ENCODE measurements at regions not wholly inside any gene's neighbourhood (a gene's known extent, or its start where the extent isn't known, plus 50 kb on each side); places are given as distances from the start of the nearest gene placed in this dataset.

- Histone ChIP-seq H3K36me3 (ENCODE audit: insufficient read depth, low read length) (no peaks in the 10 kb centered on the region), H3K4me1 (ENCODE audit: insufficient read depth, low read length, poor library complexity, severe bottlenecking) (no peaks in the 10 kb centered on the region), H3K79me2 (ENCODE audit: insufficient read depth, low read depth, low read length) (no peaks in the 10 kb centered on the region), H3K9me3 (ENCODE audit: low read length) (no peaks in the 10 kb centered on the region), H3K27ac (ENCODE audit: low read depth, low read length, poor library complexity, severe bottlenecking) (no peak overlapping the region), H3K9me2 (ENCODE audit: insufficient read depth, low read length) (no peaks in the 10 kb centered on the region), H4K20me1 (ENCODE audit: insufficient read depth, low read length) (no peaks in the 10 kb centered on the region), H3K4me2 (ENCODE audit: low read length) (no peak overlapping the region), H2AFZ (ENCODE audit: low read length) (no peak overlapping the region), H3K4me3 (ENCODE audit: low read depth, low read length, poor library complexity, severe bottlenecking) (no peak overlapping the region)
- BruUV-seq (replicated peaks), result no TSS peak
- CTCF ChIA-PET (ENCODE audit: unreplicated experiment), result no interaction called here
- TF ChIP-seq EZH2phosphoT487 (IDR thresholded peaks at IDR 0.05; ENCODE audit: borderline replicate concordance, low read depth, low read length) (no peak), CTCF (conservative IDR thresholded peaks at IDR 0.05; ENCODE audit: low read length) (no peak)
- intact Hi-C loops (cut with micrococcal nuclease; ENCODE audit: unreplicated experiment), result no loop called here
- DNase-seq (ENCODE audit: low spot score), result no peak
- POLR2A ChIA-PET, result interaction anchor here (0.5 kb wide), 1 partner anchor 138 kb away, joined by 3 read pairs; no protein-coding TSS in a partner anchor
These were observed 1699.8 kb upstream of the IGFBP7 start for GRCh38 chr4:58809948-58810347.

DNA sequence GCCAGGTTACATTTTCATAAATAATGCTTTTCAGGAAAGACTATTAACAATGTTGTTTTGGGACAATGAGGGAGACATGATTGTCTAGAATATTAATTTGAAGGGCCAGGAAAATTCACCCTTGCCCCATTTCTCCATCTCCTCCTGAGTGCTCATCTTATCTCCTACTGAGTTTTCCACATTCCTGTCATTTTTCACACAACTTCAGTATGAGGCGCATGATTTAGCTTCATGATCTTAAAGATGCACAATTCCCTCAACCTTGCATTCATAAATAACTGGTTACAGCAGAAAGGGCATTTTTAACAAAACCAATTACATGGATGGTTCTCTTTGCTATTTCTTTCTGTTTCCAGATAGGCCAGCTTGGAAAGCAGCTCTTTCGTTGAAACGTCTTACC lies 1699.2 kb upstream of the IGFBP7 start:
- Histone ChIP-seq H2AFZ (ENCODE audit: low read length) (no peak overlapping the region), H3K9me2 (ENCODE audit: insufficient read depth, low read length) (no peaks in the 10 kb centered on the region), H3K36me3 (ENCODE audit: insufficient read depth, low read length) (no peaks in the 10 kb centered on the region), H3K27ac (ENCODE audit: low read depth, low read length, poor library complexity, severe bottlenecking) (no peak overlapping the region), H3K4me3 (ENCODE audit: low read depth, low read length, poor library complexity, severe bottlenecking) (no peak overlapping the region), H3K9me3 (ENCODE audit: low read length) (no peaks in the 10 kb centered on the region), H3K4me2 (ENCODE audit: low read length) (no peak overlapping the region), H4K20me1 (ENCODE audit: insufficient read depth, low read length) (no peaks in the 10 kb centered on the region), H3K4me1 (ENCODE audit: insufficient read depth, low read length, poor library complexity, severe bottlenecking) (no peaks in the 10 kb centered on the region), H3K79me2 (ENCODE audit: insufficient read depth, low read depth, low read length) (no peaks in the 10 kb centered on the region)
- DNase-seq (ENCODE audit: low spot score), result no peak
- intact Hi-C loops (cut with micrococcal nuclease; ENCODE audit: unreplicated experiment), result no loop called here
- ChIA-PET POLR2A (interaction anchor here (0.5 to 1.0 kb wide), 2 partner anchors 137 to 1394 kb away, joined by 3 read pairs; no protein-coding TSS in a partner anchor), CTCF (ENCODE audit: unreplicated experiment) (no interaction called here)
- no TSS peak for BruUV-seq (replicated peaks)
- TF ChIP-seq EZH2phosphoT487 (IDR thresholded peaks at IDR 0.05; ENCODE audit: borderline replicate concordance, low read depth, low read length), result no peak
- TF ChIP-seq CTCF (conservative IDR thresholded peaks at IDR 0.05; ENCODE audit: low read length), result no peak

- Histone ChIP-seq H3K4me3 (ENCODE audit: low read depth, low read length, poor library complexity, severe bottlenecking) (no peak overlapping the region), H4K20me1 (ENCODE audit: insufficient read depth, low read length) (no peaks in the 10 kb centered on the region), H3K27ac (ENCODE audit: low read depth, low read length, poor library complexity, severe bottlenecking) (no peak overlapping the region), H3K9me2 (ENCODE audit: insufficient read depth, low read length) (no peaks in the 10 kb centered on the region), H3K4me1 (ENCODE audit: insufficient read depth, low read length, poor library complexity, severe bottlenecking) (no peaks in the 10 kb centered on the region), H2AFZ (ENCODE audit: low read length) (no peak overlapping the region), H3K4me2 (ENCODE audit: low read length) (no peak overlapping the region), H3K36me3 (ENCODE audit: insufficient read depth, low read length) (no peaks in the 10 kb centered on the region), H3K9me3 (ENCODE audit: low read length) (no peaks in the 10 kb centered on the region), H3K79me2 (ENCODE audit: insufficient read depth, low read depth, low read length) (no peaks in the 10 kb centered on the region)
- ChIA-PET CTCF (ENCODE audit: unreplicated experiment) (no interaction called here), POLR2A (interaction anchor here (1.0 kb wide), 2 partner anchors 77 to 1394 kb away, joined by 3 to 4 read pairs; no protein-coding TSS in a partner anchor)
- no TSS peak for BruUV-seq (replicated peaks)
- DNase-seq (ENCODE audit: low spot score), result no peak
- intact Hi-C loops (cut with micrococcal nuclease; ENCODE audit: unreplicated experiment), result no loop called here
- TF ChIP-seq EZH2phosphoT487 (IDR thresholded peaks at IDR 0.05; ENCODE audit: borderline replicate concordance, low read depth, low read length) (no peak), CTCF (conservative IDR thresholded peaks at IDR 0.05; ENCODE audit: low read length) (no peak)
These were observed 1698.6 kb upstream of the IGFBP7 start for GRCh38 chr4:58808817-58809216.
